ENCODE measurements at regions not wholly inside any gene's neighbourhood (a gene's known extent, or its start where the extent isn't known, plus 50 kb on each side); places are given as distances from the start of the nearest gene placed in this dataset.

DNA sequence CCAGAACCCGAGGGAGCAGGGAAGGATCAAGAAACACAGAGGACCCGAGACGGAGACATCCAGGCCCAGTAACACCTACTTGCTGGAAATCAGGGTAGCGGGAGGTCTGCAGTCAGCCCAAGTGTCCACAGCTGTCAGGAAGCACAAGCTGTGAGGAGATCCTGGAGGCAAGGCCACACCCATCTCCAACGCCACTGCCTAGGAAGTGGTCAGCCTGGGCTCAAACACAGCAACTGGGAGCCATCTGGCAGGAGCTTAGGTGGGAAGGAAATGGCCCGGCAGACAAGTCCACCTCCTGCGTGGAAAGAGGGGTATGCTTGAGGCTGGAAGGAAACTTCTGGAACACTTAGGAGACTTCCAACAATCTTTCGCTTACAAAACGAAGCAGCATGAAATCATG, 407.1 kb downstream of the VPS13C start:
- H3K27me3 ChIP-seq = no peaks in the 10 kb centered on the region
- no peaks in the 10 kb centered on the region for H3K9me3 ChIP-seq
- no peak overlapping the region for H3K27ac ChIP-seq
- intact Hi-C loops (cut with DNase I; ENCODE audit: low total_unique reads) = no loop called here
- H3K4me1 ChIP-seq = no peaks in the 10 kb centered on the region
- DNase-seq = no peak
- no peak overlapping the region for H3K4me3 ChIP-seq
- H3K36me3 ChIP-seq (ENCODE audit: low read depth, missing control alignments) = no peaks in the 10 kb centered on the region
- WGBS, 2 donors = 73 to 75% methylated on average over 9 of the region's 9 CpGs
- no peak for TF ChIP-seq POLR2A (IDR thresholded peaks at IDR 0.05)

DNA sequence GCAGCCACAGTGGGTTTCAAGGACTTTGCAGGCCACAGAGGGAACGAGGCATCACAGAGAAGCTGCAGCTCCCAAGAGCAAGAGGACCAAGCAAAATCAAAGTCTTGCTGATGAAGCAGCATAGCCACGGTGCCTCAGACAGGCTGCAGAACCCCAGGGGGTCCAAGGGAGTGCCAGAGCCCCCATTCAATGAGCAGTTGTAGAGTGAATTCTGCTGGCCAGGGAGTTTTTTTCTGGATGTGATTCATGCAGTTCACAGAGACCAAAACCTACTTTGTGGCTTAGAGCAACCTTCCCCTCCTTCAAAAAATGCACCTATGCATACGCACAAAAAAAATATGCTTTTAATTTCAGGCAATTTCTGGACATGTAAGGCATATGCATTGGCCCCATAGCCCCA, 409.0 kb downstream of the VPS13C start:
- WGBS, 2 donors = 74 to 75% methylated on average over 3 of the region's 3 CpGs
- H3K27ac ChIP-seq = no peak overlapping the region
- no peak for DNase-seq
- H3K4me3 ChIP-seq = no peak overlapping the region
- H3K27me3 ChIP-seq = no peaks in the 10 kb centered on the region
- H3K4me1 ChIP-seq = no peaks in the 10 kb centered on the region
- intact Hi-C loops (cut with DNase I; ENCODE audit: low total_unique reads) = no loop called here
- TF ChIP-seq POLR2A (IDR thresholded peaks at IDR 0.05) (no peak), CTCF (IDR thresholded peaks at IDR 0.05) (no peak)
- no peaks in the 10 kb centered on the region for H3K36me3 ChIP-seq (ENCODE audit: low read depth, missing control alignments)
- no peaks in the 10 kb centered on the region for H3K9me3 ChIP-seq

DNA sequence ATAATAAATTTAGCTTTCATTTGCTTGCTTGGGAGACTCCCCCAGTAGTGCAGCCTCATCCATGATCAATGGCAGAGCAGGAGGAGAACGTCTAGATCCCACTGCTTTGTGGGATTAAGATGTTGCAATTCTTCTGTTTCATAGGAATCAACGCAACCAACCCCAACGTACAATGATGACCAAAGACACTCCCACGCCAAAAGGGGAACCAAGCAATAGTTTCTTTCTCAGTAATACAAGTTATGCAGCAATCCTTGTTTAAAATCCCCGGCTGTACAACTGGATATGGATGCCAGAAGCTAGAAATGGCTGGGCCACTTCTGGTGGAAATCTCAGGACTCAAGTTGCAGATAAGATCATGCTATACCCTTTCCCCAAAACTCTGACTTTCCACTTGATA, 411.2 kb downstream of the VPS13C start:
- H3K27ac ChIP-seq = no peak overlapping the region
- no peak for TF ChIP-seq POLR2A (IDR thresholded peaks at IDR 0.05)
- no peak for TF ChIP-seq CTCF (IDR thresholded peaks at IDR 0.05)
- no peaks in the 10 kb centered on the region for H3K36me3 ChIP-seq (ENCODE audit: low read depth, missing control alignments)
- H3K4me1 ChIP-seq = no peaks in the 10 kb centered on the region
- no peaks in the 10 kb centered on the region for H3K27me3 ChIP-seq
- H3K9me3 ChIP-seq = no peaks in the 10 kb centered on the region
- intact Hi-C loops (cut with DNase I; ENCODE audit: low total_unique reads) = no loop called here
- WGBS, 2 donors = 71 to 82% methylated on average over 5 of the region's 5 CpGs
- DNase-seq = no peak
- H3K4me3 ChIP-seq = no peak overlapping the region

GRCh38 chr15:61644550-61644949, 415.4 kb upstream of the RORA start:
- H3K9me3 ChIP-seq = no peaks in the 10 kb centered on the region
- DNase-seq = no peak
- TF ChIP-seq POLR2A (IDR thresholded peaks at IDR 0.05) = no peak
- TF ChIP-seq CTCF (IDR thresholded peaks at IDR 0.05) = no peak
- WGBS, 2 donors = 82 to 94% methylated on average over 4 of the region's 4 CpGs
- no peak overlapping the region for H3K27ac ChIP-seq
- no peak overlapping the region for H3K4me3 ChIP-seq
- H3K27me3 ChIP-seq = no peaks in the 10 kb centered on the region
- H3K36me3 ChIP-seq (ENCODE audit: low read depth, missing control alignments) = no peaks in the 10 kb centered on the region
- intact Hi-C loops (cut with DNase I; ENCODE audit: low total_unique reads) = no loop called here
- no peaks in the 10 kb centered on the region for H3K4me1 ChIP-seq

DNA sequence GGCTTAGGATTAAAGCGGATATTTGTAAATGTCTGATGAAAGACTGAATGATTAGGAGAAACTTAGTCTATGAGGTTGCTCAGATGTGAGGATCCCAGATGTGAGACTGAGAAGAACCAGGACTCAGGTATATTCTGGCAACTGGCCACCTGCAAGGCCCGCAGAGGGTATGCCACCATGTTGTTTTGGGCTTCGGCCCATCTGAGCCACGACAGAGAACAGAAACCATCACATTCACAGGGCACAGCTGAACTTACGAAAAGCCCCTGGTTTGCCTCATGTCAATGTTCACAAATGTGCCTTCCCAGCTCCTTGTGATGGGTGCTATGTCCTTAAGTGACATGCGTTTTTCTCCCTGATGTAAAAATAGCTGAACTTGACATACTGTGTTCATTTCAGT, 412.5 kb upstream of the RORA start:
- no peaks in the 10 kb centered on the region for H3K9me3 ChIP-seq
- no peak for DNase-seq
- no peak overlapping the region for H3K4me3 ChIP-seq
- no peak overlapping the region for H3K27ac ChIP-seq
- TF ChIP-seq POLR2A (IDR thresholded peaks at IDR 0.05) (no peak), CTCF (IDR thresholded peaks at IDR 0.05) (no peak)
- WGBS, 2 donors = 87 to 92% methylated on average over 6 of the region's 6 CpGs
- H3K4me1 ChIP-seq = no peaks in the 10 kb centered on the region
- no peaks in the 10 kb centered on the region for H3K36me3 ChIP-seq (ENCODE audit: low read depth, missing control alignments)
- intact Hi-C loops (cut with DNase I; ENCODE audit: low total_unique reads) = no loop called here
- H3K27me3 ChIP-seq = no peaks in the 10 kb centered on the region
